NCI-H2081 (cell line): ENCODE measurements at regions not wholly inside any gene's neighbourhood (a gene's known extent, or its start where the extent isn't known, plus 50 kb on each side); places are given as distances from the start of the nearest gene placed in this dataset.
"Not testable (repeated sequence)": the region's sequence is repeated elsewhere in the genome, so short reads cannot be mapped to it uniquely, and the experiment has no call there.

Experiments
- DNase-seq, 2 experiments: peaks; one replicate each; lab custom pipeline; 2025; lab: John Stamatoyannopoulos, UW

DNA sequence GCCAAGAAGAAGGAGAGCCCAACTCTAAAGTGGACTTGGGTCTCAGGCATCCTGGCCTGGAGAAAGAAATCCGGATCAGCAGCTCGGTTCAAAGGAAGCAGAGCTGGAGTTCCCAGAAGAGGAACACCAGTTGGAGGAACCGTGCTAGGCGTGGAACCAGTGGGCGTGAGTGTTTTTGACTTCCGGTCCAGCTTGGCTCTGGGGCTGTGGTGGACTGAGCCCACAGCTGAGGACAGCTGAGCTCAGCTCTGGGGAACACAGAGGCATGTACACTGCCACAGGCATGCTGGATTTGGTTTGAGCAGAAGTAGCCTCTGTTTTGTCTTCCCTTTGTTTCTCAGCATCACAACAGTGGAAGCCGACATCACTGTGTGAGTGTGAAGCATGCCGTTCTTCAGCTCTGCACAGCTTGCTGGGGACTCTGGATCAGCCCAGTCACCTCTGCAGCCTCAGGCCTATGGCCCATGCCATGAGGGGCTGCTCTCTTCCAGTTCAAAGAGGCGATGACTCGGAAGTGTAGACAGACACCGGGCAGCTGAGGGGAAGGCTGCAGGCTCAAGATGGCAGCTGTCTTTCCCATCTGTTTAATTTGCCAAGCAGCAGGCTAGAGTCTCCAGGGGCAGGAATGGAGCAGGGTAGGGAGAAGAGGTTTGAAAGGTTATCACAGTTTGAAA is 185.8 kb upstream of the UBE3A start:
- DNase-seq = no peak

DNA sequence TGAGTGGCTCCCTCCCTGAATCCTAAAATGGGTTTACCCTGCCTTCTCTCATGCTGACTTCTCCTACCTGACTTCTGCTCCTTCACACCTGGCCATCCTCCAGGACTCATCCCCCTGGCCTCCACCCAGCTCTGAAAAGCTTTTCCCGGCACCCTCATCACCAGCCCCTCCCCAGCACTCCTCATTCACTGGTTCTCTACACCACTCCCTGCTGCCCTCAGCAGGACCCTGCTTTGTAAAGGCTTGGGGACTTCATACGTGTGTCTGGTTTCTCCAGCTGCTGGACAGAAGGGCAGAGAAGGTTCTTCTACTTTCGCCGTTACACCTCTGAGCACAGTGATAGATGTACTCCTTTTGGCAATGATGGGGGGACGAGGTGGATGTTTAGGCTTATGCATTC is 184.9 kb upstream of the UBE3A start:
- no peak for DNase-seq

DNA sequence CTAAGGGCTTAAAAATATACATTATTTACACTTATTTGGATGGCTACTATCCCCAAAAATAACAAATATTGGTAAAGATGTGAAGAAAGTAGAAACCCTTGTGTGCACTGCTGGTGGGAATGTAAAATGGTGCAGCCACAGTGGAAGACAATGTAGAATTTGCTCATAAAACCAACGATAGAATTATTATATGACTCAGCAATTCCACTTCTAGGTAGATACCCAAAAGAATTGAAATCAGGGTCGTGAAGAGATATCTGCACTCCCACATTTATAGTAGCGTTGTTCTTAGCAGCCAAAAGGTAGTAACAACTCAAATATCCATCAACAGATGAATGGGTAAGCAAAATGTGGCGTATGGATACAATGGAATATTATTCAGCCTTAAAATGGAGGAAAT is 181.6 kb upstream of the UBE3A start:
- DNase-seq = no peak

DNA sequence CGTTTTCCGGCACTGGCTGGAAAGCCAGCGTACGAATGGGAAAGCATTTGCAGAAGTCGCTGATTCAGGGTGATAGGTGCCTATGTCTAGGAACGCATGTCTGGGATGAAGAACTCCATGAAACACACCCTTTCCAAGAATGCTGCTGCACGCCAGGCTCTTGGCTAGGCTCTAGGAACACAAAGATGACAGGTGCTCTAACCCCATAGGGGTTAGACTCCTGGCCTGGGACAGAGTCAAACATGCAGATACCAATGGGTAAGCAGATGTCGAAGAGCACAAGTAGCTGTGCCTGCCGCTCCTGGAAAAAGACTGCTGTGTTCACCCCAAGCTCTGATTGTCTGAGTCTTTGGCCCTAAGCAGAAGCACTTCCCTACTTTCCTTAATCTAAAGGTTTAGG is 180.9 kb upstream of the UBE3A start:
- no peak for DNase-seq

DNA sequence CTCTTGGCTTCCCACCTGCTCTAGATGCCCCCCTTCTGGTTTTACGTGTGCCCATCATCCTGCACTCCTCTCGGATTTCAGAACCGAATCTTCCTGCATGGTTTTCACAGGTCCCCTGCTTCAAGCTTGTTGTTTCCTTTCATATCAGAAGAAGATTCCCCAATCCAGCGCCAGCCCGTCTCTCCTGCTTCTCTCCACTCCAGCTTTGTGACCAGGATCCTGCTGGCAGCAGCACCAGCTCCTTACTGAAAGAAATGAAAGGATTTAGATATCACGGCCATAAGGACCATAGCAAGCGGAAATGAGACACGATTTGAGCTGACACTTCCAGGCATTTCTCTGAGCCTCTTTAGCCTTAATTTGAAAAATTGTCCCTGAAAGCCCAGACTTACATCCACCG is 180.3 kb upstream of the UBE3A start:
- no peak for DNase-seq

DNA sequence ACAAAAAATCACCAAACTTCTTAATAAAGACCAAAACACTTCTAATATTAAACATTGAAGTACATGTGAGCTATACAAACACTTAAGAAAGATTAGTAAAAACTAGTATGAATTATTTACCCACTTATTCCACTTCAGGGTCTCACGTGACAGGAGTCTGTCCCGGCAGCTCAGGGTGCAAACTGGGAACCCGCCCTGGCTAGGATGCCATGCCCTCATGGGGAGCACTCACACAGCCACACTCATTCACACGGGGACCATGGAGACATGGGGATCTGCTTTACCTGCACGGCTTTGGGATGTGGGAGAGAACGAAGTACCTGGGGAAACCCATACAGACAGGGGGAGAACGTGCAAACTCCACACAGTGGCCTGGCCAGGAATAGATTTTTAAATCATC is 179.3 kb upstream of the UBE3A start:
- DNase-seq = no peak

DNA sequence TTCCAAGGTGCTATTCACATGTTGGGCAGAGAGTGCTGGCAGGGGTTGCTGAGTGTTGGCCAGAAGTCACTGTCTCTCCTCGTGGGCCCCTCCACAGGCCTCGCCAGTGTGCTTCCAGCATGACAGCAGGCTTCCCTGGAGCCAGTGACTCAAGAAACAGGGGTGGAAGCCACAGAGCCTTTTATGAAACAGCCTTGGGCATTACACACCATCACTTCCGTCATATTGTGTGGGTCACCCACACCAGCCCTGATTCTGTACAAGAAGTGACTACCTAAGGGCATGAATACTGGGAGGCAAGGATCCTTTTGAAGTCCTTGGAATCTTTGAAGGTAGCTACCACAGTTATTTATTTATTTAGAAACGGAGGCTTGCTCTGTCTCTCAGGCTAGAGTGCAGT is 177.6 kb upstream of the UBE3A start:
- no peak for DNase-seq

DNA sequence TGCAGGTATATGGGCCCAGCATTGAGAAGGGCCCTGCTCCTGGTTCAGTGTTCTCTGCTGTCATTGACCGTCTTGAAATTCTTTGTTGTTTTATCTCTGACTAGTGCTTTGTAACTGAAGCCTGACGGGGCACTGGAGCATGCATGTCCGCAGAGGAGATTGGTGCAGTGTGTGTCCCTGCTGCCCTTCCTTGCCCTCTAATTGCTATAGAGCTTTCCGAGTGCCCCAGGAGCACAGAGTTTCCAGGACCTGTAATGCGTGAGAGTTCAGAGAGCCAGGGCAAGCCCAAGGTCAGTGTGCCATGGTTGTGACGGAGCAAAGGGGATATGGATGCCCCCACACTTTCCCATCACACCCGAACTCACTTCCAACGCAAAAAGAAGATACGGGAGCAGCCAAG is 174.3 kb upstream of the UBE3A start:
- no peak for DNase-seq

DNA sequence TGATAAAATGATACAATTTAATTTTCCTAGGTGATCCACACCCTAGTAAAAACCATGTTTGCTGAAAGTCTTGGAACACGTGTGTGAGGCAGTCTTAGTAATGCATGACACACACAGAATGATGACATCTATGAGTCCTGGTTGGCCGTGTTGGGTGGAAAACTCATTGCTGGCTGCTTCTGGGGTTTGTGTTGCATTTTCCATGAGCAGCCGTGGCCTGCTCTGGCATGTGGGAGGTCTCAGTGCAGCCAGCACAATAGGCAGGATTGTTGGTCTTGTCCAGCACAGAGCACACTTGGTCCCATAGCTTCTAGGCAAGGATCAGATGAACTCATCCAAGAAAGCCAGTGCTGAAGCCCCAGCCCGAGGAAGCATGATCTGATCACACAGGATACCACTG is 172.8 kb upstream of the UBE3A start:
- DNase-seq = no peak

DNA sequence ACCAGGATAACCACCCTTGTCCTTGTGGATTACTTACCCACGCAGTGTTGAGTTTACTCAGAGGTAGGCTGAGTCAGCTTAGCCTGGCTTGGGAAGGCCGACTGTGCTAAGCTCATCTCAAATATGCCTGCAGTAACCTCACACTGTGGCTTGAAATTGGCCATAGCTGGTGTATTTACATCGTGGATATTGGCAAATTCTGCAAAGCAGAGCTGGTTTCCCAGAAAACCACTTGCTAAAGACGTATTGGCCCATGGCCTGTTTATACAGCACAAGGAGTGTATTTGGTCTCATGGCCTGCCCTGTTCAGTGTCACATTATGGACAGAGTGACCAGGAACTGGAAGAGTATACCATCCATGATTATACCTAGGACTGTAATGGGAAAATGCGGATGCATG is 170.5 kb upstream of the UBE3A start:
- no peak for DNase-seq

DNA sequence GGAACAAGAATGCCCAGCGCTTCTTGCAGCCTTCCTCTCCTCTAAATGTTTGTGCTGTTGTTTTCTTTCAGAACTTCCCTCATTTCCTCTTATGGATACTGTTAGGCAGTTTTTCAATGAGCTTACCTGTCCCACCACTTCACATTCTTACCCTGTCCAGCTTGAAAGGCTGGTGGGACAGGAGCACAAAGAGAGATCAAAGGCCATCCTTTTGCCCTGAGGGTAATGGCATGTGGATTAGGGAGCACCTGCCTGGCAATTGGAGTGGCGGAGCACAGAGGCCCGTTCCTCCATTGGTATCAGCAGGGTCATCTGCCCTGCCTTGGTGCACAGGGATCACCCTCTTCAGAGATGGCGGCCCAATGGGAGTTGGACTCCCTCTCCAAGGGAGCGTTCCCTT is 170.1 kb upstream of the UBE3A start:
- no peak for DNase-seq

DNA sequence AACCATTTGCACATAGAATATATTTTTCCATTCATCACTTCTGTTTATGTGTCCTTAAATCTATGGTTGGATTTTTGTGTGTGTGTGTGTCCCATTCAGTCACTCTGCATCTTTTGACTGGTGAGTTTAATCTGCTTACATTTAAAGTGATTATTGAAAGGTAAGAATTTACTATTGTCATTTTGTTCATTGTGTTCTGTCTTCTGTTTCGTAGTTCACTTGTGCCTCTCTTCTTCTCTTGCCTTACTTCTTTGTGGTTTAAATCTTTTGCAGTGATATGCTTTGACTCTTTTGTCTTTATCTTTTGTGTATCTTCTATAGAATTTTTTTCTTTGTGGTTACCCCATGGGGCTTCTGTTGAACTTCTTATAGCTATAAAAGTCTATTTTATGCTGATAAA is 166.3 kb upstream of the UBE3A start:
- DNase-seq = no peak

DNA sequence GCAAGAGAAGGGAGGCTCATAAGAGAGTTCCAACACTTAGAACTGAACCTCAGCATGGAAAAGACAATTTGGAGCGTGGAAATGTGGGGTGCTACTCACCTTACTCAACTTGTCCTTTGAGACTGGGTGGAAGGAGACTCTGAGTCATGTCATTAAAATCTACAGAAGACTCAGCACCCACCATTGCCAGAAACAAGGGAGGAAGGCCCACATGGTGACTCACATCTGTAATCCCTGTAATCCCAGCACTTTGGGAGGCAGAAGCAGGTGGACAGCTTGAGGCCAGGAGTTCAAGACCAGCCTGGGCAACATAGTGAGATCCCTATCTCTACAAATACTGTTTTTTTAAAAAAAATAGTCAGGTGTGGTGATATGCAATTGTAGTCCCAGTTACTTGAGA is 161.9 kb upstream of the UBE3A start:
- no peak for DNase-seq

DNA sequence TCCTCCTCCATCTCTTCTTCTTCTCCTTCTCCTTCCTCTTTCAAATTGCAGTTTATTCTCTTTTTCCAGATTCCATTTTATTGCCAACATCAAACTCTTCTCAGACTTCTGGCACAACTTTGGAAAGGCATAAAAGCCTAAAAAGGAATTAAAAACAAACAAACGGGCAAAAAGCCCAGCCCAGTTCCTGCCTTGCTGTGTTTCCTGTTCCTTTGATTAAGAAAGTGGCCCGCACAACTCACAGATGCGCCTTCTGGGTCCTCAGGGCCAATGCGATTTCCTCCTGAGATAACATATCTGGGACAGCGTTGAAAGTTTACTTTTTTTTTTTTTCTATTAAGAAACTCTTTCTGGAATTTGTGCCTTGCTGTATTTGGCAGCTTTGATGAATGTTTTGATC is 158.7 kb upstream of the UBE3A start:
- DNase-seq = no peak

DNA sequence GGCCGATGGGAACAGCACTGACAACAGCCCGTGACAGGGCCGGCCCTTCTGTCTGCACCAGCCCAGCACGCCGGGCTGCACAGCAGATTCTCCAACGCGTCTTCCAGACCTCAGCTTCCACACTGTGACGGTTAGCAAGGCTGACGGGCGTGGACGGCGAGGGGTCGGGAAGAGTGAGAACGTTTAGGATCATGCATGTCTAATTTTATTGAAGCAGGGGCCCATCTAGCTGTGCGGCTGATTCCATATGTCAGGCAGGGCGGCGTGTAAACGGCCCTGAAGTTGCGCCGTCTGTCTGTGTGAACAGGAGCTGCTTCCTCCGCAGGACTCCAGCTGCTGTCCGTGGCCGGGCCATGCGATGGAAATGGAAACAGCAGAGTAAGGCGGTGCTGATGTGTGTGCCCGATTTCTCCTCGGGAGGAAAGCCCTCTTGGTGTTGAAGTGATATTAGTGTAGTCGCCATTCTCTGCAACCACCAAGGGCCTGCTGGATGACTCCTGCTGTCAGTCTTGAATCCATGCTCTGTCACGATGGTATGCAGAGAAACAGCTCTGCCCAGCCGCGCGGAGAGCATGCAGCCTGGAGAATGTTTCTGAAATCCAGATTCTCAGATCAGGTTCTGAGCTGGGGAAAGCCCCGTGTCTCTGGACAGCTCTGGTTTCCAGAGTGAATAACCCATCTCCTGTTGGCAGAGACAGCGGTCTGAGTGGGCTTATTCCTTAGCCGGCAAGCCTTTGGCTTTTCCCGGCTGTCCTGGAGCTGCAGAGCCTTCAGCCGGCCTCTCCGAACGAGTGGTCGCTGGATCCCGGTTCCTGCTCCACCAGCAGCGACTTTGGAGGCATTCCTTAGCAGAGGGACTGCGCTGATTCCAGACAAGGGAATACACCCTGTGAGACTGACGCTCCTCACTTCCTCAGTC is 158.1 kb upstream of the UBE3A start:
- no peak for DNase-seq

DNA sequence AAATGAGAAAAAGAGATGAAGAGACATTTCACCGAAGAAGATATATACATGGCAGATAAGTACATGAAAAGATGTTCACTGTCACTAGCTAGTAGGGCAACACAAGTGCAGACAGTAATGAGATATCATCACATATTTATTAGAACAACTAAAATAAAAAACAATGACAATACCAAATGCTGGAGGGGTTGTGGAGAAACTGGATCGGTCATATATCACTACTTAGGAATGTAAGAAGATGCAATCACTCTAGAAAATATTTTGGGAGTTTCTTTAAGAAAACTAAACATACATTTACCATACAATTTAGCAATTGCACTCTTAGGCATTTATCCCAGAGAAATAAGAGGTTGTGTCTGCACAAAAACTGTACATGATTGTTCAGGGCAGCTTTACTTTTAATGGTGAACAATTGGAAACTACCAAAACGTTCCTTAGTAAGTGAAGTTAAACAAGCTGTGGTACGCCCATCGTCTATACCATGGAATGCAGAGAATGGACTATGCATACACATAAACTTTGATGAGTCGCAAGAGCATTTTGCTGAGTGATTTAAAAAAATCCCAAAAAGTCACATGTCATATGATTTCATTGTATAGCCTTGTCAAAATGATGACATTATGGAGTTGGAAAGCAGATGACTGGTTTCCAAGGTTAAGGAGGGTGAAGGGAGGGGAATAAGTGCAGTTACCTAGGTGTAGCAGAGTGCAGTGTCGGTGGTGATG is 149.0 kb upstream of the UBE3A start:
- DNase-seq = no peak

DNA sequence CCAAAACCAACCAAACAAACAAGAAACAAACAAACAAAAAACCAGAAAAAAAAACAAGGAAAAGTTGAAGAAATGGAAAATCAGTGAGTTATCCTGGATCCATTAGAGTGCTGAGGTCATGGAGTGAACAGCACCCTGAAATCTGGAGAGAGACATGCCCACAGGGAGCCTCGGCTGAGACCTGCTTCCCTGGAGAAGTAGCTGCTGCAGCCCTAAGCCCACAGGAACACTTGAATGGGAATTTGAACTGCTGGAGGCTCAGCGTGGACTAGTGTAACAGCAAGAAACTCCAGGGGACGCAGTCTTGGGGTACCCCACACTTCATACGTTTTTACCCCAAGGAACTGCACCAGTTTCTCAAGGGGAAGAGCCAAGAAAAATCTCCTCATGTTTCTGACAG is 144.1 kb upstream of the UBE3A start:
- no peak for DNase-seq

DNA sequence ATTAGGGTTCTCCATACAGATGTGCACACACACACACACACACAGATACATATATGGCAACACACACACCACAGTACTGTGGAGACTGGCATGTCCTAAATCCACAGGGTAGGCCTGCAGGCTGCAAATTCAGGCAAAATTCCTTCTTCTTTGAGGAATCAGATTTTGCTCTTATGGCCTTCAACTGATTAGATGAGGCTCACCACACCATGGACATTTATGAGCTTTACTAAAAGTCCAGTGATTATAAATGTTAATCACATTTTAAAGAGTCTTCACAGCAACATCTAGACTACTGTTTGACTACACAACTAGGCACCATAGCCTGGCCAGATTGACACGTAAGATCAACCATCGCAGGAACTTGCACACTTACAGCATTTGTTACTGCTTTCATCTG is 140.3 kb upstream of the UBE3A start:
- no peak for DNase-seq

DNA sequence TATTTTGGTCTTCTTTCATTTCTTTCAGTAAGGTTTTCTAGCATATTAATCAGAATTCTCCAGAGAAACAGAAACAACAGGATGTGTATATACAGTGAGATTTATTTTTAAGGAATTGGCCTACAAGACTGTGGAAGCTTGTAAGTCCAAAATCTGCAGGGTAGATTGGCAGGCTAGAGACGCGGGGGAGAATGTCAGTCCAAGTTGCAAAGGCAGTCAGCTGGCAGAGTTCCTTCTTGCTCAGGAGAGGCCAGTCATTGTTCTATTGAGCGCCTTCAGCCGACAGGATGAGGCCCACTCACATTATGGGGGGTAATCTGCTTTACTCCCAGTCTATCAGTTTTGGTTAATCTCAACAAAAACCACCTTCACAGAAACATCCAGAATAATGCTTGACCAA is 133.4 kb upstream of the UBE3A start:
- DNase-seq = no peak

DNA sequence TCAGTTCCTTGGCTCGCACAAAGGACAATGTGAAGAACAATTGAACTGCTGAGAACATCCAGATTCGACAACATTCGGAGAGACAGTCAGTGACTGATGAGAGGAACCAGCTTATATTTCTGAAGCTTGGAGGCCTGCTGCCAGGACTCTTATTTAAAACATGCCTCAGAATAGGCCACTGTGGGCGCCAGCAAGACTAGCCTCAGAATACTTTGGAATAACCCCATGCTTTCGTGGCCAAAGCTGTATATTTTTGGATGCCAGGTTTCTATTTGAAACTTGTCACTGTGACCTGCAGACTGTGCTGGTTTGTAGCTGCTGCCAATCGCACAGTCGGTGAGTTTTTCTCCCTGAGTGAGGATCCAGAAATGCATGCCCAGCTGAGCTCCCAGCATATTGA is 129.9 kb upstream of the UBE3A start:
- DNase-seq = no peak

DNA sequence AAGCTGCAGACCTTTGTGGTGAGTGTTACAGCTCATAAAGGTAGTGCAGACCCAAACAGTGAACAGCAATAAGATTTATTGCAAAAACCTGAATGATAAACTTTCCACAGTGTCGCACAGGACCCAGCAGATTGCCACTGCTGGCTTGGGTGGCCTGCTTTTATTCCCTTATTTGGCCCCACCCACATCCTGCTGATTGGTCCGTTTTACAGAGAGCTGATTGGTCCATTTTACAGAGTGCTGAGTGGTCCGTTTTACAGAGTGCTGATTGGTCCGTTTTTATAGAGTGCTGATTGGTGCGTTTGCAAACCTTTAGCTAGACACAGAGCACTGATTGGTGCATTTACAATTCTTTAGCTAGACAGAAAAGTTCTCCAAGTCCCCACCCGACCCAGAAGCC is 127.7 kb upstream of the UBE3A start:
- not testable (repeated sequence) for DNase-seq

DNA sequence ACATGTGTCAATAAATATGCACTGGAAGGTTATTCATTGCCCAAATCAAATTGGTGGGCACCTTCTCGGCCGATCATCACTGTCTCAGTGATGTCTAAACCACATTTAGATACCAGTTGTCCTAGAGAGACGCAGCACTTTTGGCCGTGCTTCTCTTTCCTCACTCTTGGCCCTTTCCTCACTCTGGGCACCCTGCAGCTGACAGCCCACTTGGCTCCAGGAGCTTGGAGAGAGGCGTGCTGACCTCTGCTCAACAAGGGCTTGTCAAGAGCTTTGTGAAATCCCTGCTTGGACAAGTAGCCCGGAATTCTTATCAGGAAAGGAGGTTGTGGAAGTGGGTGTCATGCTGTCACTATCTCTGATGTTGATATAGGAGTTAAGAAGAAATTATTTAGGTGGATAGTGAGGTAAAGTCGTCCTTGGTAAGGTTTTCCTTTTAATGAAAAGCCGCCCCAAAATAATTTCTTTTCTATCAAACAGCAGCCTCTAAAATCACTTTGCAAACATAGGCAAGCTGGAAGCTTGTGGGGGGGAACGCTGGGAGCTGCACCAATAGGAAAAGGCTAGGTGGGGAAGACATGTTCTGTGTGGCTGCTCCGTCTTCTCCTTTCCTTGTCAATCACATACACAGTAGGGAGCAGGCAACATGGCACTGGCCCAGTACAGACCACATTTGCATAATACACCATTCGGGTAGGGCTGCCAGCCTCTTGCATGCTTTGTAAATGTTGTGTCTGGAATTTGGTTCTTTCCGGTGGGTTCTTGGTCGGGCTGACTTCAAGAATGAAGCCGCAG is 126.8 kb upstream of the UBE3A start:
- no peak for DNase-seq
